WERI-Rb-1 (cell line): ENCODE measurements at regions not wholly inside any gene's neighbourhood (a gene's known extent, or its start where the extent isn't known, plus 50 kb on each side); places are given as distances from the start of the nearest gene placed in this dataset.

Experiments used
- DNase-seq: peaks from one replicate; pipeline ENCODE4 v3.0.0-alpha.2; 2020
- H3K27ac ChIP-seq: fragments of 250-450 bp; sonication (Bioruptor Pico); 2 replicates; pipeline ENCODE4 v1.5.1; 2020; ENCODE audit warnings: mild to moderate bottlenecking, moderate library complexity
- H3K27me3 ChIP-seq: fragments of 250-450 bp; sonication (Bioruptor Pico); 2 replicates; pipeline ENCODE4 v1.5.1; 2021; ENCODE audit warnings: mild to moderate bottlenecking, low read depth, moderate library complexity; ENCODE audit not compliant: insufficient read depth, severe bottlenecking
- H3K36me3 ChIP-seq: fragments of 250-450 bp; sonication (Bioruptor Pico); 2 replicates; pipeline ENCODE4 v1.5.1; 2020; ENCODE audit warnings: mild to moderate bottlenecking, moderate library complexity
- H3K4me3 ChIP-seq: 2 replicates; pipeline ENCODE4 v1.5.1; 2011; ENCODE audit warnings: low read depth, mild to moderate bottlenecking, control low read depth, low read length
- H3K9me3 ChIP-seq: fragments of 250-450 bp; sonication (Bioruptor Pico); 2 replicates; pipeline ENCODE4 v1.5.1; 2021; ENCODE audit warnings: mild to moderate bottlenecking, moderate library complexity; ENCODE audit not compliant: severe bottlenecking
- CTCF ChIP-seq: IDR thresholded peaks from 2 replicates; pipeline ENCODE4 v1.5.1; 2011; ENCODE audit warnings: low read depth, mild to moderate bottlenecking, control low read depth, inconsistent platforms, low read length

GRCh38 chr4:61143461-61143860, 56.7 kb upstream of the ADGRL3 start:
- H3K4me3 ChIP-seq: no peak overlapping the region
- no peak for TF ChIP-seq CTCF
- H3K27ac ChIP-seq: no peak overlapping the region
- no peak for DNase-seq
- H3K36me3 ChIP-seq: no peaks in the 10 kb centered on the region
- H3K9me3 ChIP-seq: no peaks in the 10 kb centered on the region
- no peaks in the 10 kb centered on the region for H3K27me3 ChIP-seq

- no peaks in the 10 kb centered on the region for H3K27me3 ChIP-seq
- no peak overlapping the region for H3K27ac ChIP-seq
- no peak overlapping the region for H3K4me3 ChIP-seq
- no peak for DNase-seq
- no peaks in the 10 kb centered on the region for H3K9me3 ChIP-seq
- H3K36me3 ChIP-seq: no peaks in the 10 kb centered on the region
- no peak for TF ChIP-seq CTCF
Measured at GRCh38 chr4:61149278-61149677, 50.8 kb upstream of the ADGRL3 start.
